Pancreas (tissue), 10 donors: ENCODE measurements at regions not wholly inside any gene's neighbourhood (a gene's known extent, or its start where the extent isn't known, plus 50 kb on each side); places are given as distances from the start of the nearest gene placed in this dataset.

ENCODE experiments used
- ATAC-seq, 4 donors: fragments of 200-7000 bp; cut with Tn5 transposase; one replicate each; pipeline versions ENCODE4 v1.8.0 to v1.9.1; 2020; ENCODE audit warnings: mild to moderate bottlenecking in 4 of 4, moderate library complexity in 4 of 4
- DNase-seq, 6 donors: peaks; one replicate each; pipeline ENCODE4 v3.0.0-alpha.2; 2020
- FAIRE-seq: peaks from 2 replicates; lab custom pipeline; 2012; peaks lifted over from hg19 to GRCh38; lab: Jason Lieb, UNC
- H3K27ac ChIP-seq, 4 donors: fragments of 200-600 bp; sonication (generic); 1 replicate in 3 of 4; 2 replicates in 1 of 4; pipeline versions ENCODE4 v1.5.0 to v1.8.0; 2020
- H3K27me3 ChIP-seq, 4 donors: fragments of 200-600 bp; one replicate each; pipeline ENCODE4 v1.8.0; 2021
- H3K36me3 ChIP-seq, 3 donors: fragments of 200-600 bp; sonication (generic) in 1 of 3; one replicate each; pipeline versions ENCODE4 v1.5.0 to v1.8.0; 2020 to 2021
- H3K4me1 ChIP-seq, 3 donors: fragments of 200-600 bp; one replicate each; pipeline ENCODE4 v1.8.0; 2021
- H3K4me3 ChIP-seq, 4 donors: fragments of 200-600 bp; sonication (generic) in 2 of 4; one replicate each; pipeline versions ENCODE4 v1.5.0 to v1.8.0; 2020 to 2021
- H3K9me3 ChIP-seq, 4 donors: fragments of 200-600 bp; one replicate each; pipeline ENCODE4 v1.8.0; 2021
- WGBS, 2 donors: extraction: QIAGEN DNeasy Blood & Tissue Kit; methylation state at CpG; one replicate each; pipeline ENCODE4 v1.1.7; 2013; 5-methylcytosine and 5-hydroxymethylcytosine counted together
- intact Hi-C, 3 donors: fragments of 100-400 bp; cut with DNase I; formaldehyde crosslinking; loops; one replicate each; pipeline versions ENCODE4 v1.11.1 to v1.14.2; 2022
- TF ChIP-seq, protein P1 (sequence below), 4 donors: fragments of 200-600 bp; sonication (generic) in 3 of 4; IDR thresholded peaks; one replicate each; pipeline versions ENCODE4 v1.5.0 to v1.8.0; 2021; ENCODE audit warnings: antibody characterized with exemption in 4 of 4
- donor health status: healthy with polysubstance abuse.
- donor health status: DM: no; HTN: no; CAD: no; lungs with moderate emphysema.
- donor health status: DM: no; HTN: no; CAD: no.
- donor health status: control.
- donor health status: control.
- donor health status: Bipolar disorder and iron deficiency.
- donor health status: DM: yes; HTN: yes; CAD: no.
- donor health status: DM: no; HTN: no; CAD: no.
- donor health status: DM: no; HTN: no; CAD: no.
- donor health status: DM: yes; HTN: yes; CAD: no.

DNA sequence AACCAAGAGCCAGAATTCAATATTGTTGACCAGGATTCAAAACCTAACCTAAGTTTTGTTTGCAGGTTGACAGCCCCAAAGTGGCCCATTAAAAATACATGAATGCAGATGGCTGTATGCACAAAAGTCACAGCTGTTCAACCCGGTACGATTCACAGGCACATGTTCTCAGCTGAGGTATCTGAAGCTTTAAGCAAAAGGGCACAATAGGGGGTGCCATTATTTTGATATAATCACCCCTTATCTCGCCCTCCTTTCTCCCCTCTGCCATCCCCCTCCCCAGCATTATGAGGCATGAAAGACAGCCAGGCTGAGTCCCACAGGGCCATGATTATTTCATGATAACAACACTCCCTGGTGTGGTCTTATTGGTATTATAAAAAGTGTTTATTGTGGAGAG is 264.9 kb downstream of the EBLN2 start:
- Histone ChIP-seq H3K9me3 (no peaks in the 10 kb centered on the region), H3K4me1 (no peaks in the 10 kb centered on the region), H3K27ac (no peak overlapping the region), H3K27me3 (no peaks in the 10 kb centered on the region), H3K4me3 (no peak overlapping the region), H3K36me3 (no peaks in the 10 kb centered on the region)
- WGBS, 2 donors: 45 to 48% methylated on average over 3 of the region's 3 CpGs
- ATAC-seq (no peak), DNase-seq (no peak), FAIRE-seq (no peak)
- TF ChIP-seq, protein P1, sequence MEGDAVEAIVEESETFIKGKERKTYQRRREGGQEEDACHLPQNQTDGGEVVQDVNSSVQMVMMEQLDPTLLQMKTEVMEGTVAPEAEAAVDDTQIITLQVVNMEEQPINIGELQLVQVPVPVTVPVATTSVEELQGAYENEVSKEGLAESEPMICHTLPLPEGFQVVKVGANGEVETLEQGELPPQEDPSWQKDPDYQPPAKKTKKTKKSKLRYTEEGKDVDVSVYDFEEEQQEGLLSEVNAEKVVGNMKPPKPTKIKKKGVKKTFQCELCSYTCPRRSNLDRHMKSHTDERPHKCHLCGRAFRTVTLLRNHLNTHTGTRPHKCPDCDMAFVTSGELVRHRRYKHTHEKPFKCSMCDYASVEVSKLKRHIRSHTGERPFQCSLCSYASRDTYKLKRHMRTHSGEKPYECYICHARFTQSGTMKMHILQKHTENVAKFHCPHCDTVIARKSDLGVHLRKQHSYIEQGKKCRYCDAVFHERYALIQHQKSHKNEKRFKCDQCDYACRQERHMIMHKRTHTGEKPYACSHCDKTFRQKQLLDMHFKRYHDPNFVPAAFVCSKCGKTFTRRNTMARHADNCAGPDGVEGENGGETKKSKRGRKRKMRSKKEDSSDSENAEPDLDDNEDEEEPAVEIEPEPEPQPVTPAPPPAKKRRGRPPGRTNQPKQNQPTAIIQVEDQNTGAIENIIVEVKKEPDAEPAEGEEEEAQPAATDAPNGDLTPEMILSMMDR (IDR thresholded peaks at IDR 0.05): no peak
- intact Hi-C loops: no loop called here

DNA sequence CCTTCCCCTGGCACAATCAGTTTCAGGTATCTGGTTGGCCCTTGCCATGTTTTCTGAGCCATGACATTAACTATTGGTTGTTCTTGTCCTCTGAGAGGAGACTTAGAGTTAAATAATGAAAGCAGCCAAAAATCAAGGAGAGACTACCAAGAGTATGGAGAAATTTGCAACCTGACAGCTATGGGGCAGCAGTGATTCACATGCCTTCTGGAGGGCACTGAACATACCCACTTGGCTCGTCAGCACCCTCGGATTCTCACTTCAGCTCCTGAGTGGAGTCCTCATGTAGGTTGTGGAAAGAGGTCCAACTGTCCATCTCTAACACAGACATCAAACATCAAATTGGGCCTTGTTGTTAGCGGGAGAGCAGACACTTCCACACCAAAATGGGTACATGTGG is 265.6 kb downstream of the EBLN2 start:
- no peaks in the 10 kb centered on the region for H3K27me3 ChIP-seq
- TF ChIP-seq, protein P1 (IDR thresholded peaks at IDR 0.05): no peak
- intact Hi-C loops: no loop called here
- H3K9me3 ChIP-seq: no peaks in the 10 kb centered on the region
- no peaks in the 10 kb centered on the region for H3K36me3 ChIP-seq
- no peak for FAIRE-seq
- no peaks in the 10 kb centered on the region for H3K4me1 ChIP-seq
- H3K4me3 ChIP-seq: no peak overlapping the region
- ATAC-seq: no peak
- H3K27ac ChIP-seq: no peak overlapping the region
- DNase-seq: no peak
- WGBS, 2 donors: 79 to 88% methylated on average over 3 of the region's 3 CpGs
